Posterior vena cava (tissue), 2 donors: ENCODE measurements at regions not wholly inside any gene's neighbourhood (a gene's known extent, or its start where the extent isn't known, plus 50 kb on each side); places are given as distances from the start of the nearest gene placed in this dataset.

Experiments
- DNase-seq: peaks from one replicate; pipeline ENCODE4 v3.0.0-alpha.2; 2020; ENCODE audit warnings: low spot score
- intact Hi-C, 2 donors: fragments of 100-400 bp; cut with DNase I; formaldehyde crosslinking; loops; one replicate each; pipeline versions ENCODE4 v1.14.1 to v1.14.2; 2022 to 2023
- donor health status: DM: yes; HTN: yes; CAD: no.
- donor health status: DM: yes; HTN: yes; CAD: no.

GRCh38 chr2:219692521-219692920 lies 65.1 kb downstream of the SLC4A3 start:
- no peak for DNase-seq

GRCh38 chr2:219695145-219695709 lies 67.8 kb downstream of the SLC4A3 start:
- intact Hi-C loops: no loop called here
- DNase-seq: no peak

More at GRCh38 chr2:219692521-219692920, 65.1 kb downstream of the SLC4A3 start:
- intact Hi-C loops: no loop called here

GRCh38 chr2:219697811-219698747 lies 70.6 kb downstream of the SLC4A3 start:
- DNase-seq: no peak
- intact Hi-C loops: no loop called here

- intact Hi-C loops: no loop called here
- no peak for DNase-seq
Observed at GRCh38 chr2:219698748-219699439, 71.5 kb downstream of the SLC4A3 start.

- intact Hi-C loops: no loop called here
- DNase-seq: no peak
Observed at GRCh38 chr2:219699440-219699821, 72.0 kb downstream of the SLC4A3 start.

GRCh38 chr2:219701847-219702634 lies 74.6 kb downstream of the SLC4A3 start:
- DNase-seq: no peak
- intact Hi-C loops: no loop called here

GRCh38 chr2:219702796-219703545 lies 75.5 kb downstream of the SLC4A3 start:
- intact Hi-C loops: no loop called here
- DNase-seq: no peak

- intact Hi-C loops: no loop called here
Observed at GRCh38 chr2:219704878-219705277, 77.4 kb downstream of the SLC4A3 start.

GRCh38 chr2:219706823-219707281 lies 79.4 kb downstream of the SLC4A3 start:
- DNase-seq: no peak
- intact Hi-C loops: no loop called here

More at GRCh38 chr2:219704878-219705277, 77.4 kb downstream of the SLC4A3 start:
- no peak for DNase-seq

GRCh38 chr2:219707496-219708285 lies 80.3 kb downstream of the SLC4A3 start:
- no peak for DNase-seq
- intact Hi-C loops: no loop called here

GRCh38 chr2:219709331-219709761 lies 81.9 kb downstream of the SLC4A3 start:
- intact Hi-C loops: no loop called here
- no peak for DNase-seq

GRCh38 chr2:219713110-219713509 lies 85.7 kb downstream of the SLC4A3 start:
- no peak for DNase-seq
- intact Hi-C loops: no loop called here

- intact Hi-C loops: loop anchor here in 1 of 2 donors (2.0 kb wide), 1 partner anchor 56 kb away; no protein-coding TSS in a partner anchor
Observed at GRCh38 chr2:219714681-219715400, 87.4 kb downstream of the SLC4A3 start.

GRCh38 chr2:219718066-219718465 lies 90.6 kb downstream of the SLC4A3 start:
- intact Hi-C loops: no loop called here
- DNase-seq: no peak

More at GRCh38 chr2:219714681-219715400, 87.4 kb downstream of the SLC4A3 start:
- no peak for DNase-seq

GRCh38 chr2:219719521-219719920 lies 92.1 kb downstream of the SLC4A3 start:
- DNase-seq: no peak
- intact Hi-C loops: no loop called here

- DNase-seq: no peak
- intact Hi-C loops: no loop called here
Observed at GRCh38 chr2:219720956-219721355, 93.5 kb downstream of the SLC4A3 start.

GRCh38 chr2:219722276-219722879 lies 94.9 kb downstream of the SLC4A3 start:
- intact Hi-C loops: no loop called here
- no peak for DNase-seq
